Keratinocyte (primary cell): ENCODE measurements at regions not wholly inside any gene's neighbourhood (a gene's known extent, or its start where the extent isn't known, plus 50 kb on each side); places are given as distances from the start of the nearest gene placed in this dataset.

Source experiments
- EZH2 ChIP-seq: IDR thresholded peaks from one replicate; pipeline ENCODE4 v1.6.1; 2012; ENCODE audit warnings: inconsistent platforms, mild to moderate bottlenecking, low read length, moderate library complexity
- TF ChIP-seq, protein P1 (sequence below), 3 experiments: IDR thresholded peaks in 1 of 3; conservative IDR thresholded peaks in 1 of 3; optimal IDR thresholded peaks in 1 of 3; 2 replicates in 2 of 3; 3 replicates in 1 of 3; pipeline versions ENCODE3 to v1.5.1; 2011; ENCODE audit warnings: low read length in 3 of 3, mild to moderate bottlenecking in 3 of 3, moderate library complexity in 2 of 3, control low read depth in 1 of 3, inconsistent platforms in 1 of 3; ENCODE audit not compliant: insufficient read depth in 2 of 3; ENCODE audit errors: extremely low read depth in 1 of 3

- TF ChIP-seq, protein P1, sequence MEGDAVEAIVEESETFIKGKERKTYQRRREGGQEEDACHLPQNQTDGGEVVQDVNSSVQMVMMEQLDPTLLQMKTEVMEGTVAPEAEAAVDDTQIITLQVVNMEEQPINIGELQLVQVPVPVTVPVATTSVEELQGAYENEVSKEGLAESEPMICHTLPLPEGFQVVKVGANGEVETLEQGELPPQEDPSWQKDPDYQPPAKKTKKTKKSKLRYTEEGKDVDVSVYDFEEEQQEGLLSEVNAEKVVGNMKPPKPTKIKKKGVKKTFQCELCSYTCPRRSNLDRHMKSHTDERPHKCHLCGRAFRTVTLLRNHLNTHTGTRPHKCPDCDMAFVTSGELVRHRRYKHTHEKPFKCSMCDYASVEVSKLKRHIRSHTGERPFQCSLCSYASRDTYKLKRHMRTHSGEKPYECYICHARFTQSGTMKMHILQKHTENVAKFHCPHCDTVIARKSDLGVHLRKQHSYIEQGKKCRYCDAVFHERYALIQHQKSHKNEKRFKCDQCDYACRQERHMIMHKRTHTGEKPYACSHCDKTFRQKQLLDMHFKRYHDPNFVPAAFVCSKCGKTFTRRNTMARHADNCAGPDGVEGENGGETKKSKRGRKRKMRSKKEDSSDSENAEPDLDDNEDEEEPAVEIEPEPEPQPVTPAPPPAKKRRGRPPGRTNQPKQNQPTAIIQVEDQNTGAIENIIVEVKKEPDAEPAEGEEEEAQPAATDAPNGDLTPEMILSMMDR (optimal IDR thresholded peaks at IDR 0.05 in 1 of 3, IDR thresholded peaks at IDR 0.05 in 1 of 3, conservative IDR thresholded peaks at IDR 0.05 in 1 of 3; ENCODE audit: extremely low read depth in 1 of 3, insufficient read depth in 2 of 3, low read length in 3 of 3), result no peak
- no peak for TF ChIP-seq EZH2
Measured at GRCh38 chr6:152909241-152909640, 73.6 kb downstream of the FBXO5 start.
